GM19395 (cell line): ENCODE measurements at regions not wholly inside any gene's neighbourhood (a gene's known extent, or its start where the extent isn't known, plus 50 kb on each side); places are given as distances from the start of the nearest gene placed in this dataset.

Experiments
- ATAC-seq: cut with Tn5 transposase; IDR thresholded peaks from one replicate; pipeline ENCODE4 v1.9.1; 2021; ENCODE audit warnings: mild to moderate bottlenecking, moderate library complexity; ENCODE audit not compliant: unreplicated experiment

DNA sequence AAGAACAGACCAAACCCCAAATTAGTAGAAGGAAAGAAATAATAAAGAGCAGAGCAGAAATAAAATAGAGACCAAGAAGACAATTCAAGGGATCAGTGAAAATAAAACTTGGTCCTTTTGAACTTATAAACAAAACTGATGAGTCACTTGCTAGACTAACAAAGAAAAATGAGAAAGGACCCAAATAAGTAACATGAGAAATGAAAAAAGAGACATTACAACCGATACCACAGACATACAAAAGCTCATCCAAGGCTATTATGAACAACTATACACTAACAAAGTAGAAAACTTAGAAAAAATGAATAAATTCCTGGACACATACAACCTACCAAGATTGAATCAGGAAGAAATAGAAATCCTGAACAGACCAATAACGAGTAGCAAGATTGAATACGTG lies 414.5 kb downstream of the HTR7 start:
- ATAC-seq, result no peak

DNA sequence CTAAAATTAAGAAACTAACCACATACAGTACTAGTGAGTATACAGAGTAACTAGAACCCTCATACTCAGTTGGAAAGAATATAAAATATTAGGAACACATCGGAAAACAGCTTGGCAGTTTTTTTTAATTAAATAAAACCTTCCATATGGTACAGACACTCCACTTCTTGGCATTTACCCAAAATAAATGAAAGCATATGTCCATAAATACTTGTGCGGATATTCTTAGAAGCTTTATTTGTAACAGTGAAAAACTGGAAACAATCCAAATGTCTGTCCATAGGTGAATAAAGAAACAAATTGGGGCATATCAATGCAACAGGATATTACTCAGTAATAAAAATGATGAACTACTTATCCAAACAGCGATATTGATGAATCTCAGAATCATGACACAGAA lies 410.0 kb downstream of the HTR7 start:
- no peak for ATAC-seq

DNA sequence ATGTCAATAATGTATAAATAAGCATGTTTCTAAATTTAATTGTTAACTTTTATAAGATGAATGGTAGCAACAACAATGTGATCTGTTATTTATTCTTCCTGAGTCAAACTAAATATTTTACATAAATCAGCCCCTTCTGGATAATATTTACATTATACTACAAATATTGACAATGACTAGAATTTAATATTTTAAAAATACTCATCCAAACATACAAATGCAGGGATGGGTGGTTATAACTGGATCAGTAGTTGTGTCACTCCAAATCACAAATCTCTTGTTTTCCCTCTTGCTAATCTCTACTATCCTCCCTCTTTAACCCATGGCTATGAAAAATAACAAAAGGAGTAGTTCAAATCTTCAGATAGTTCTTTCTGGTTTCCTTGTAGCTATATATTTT lies 407.0 kb downstream of the HTR7 start:
- ATAC-seq, result no peak

DNA sequence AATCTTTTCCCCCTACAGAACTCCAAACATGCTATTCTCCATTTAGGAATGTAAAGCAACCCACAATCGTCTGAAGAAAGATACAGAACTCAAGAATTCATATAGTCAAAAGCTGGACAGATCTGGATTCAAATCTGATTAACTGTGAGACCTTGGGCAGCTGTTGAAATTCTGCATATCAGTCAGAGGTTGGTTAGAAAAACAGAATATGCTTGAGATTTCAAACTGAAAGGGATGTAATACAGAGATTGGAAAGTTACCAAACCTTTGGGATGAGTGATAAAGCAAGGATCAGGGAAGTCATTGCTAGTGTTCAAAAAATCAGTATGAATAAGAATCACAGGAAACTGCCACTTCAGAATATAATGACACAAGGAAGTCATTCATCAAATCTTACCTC lies 406.6 kb downstream of the HTR7 start:
- no peak for ATAC-seq

DNA sequence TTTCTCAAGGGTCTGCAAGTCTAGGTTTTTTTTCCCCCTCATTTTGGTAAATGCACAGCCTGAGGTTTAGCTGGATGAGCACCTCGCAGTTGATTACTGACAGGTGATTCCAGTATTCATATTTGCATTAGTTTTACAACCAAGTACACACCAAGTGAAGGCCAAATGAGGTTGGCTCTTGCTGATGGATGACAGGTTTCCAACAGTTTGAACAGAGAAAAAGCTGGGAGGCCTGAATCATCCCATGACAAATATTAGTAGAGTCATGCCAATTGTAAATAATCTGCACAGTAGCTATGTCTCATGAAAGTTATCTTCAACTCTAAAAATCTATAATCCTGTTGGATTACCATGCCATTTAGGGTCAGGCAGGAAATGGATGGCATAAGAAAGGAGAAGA lies 399.8 kb downstream of the HTR7 start:
- ATAC-seq, result no peak

DNA sequence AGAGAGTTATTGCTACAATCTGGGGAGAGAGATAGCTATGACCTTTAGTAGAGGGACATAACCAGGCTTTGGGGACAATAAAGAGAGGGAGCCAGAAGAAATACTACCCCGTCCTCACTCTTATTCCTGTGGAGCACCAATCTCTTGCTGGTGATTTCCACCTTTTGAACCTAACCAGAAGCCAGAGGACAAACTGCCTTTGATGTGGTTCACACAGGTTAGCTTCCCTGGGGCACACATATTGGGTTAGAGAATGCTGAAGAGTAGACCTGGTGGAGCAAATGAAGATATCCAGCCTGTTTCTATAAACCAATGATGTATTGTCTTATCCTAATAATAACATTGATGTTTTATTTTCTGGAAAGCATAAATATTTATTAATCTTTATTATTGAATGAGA lies 399.3 kb downstream of the HTR7 start:
- no peak for ATAC-seq

DNA sequence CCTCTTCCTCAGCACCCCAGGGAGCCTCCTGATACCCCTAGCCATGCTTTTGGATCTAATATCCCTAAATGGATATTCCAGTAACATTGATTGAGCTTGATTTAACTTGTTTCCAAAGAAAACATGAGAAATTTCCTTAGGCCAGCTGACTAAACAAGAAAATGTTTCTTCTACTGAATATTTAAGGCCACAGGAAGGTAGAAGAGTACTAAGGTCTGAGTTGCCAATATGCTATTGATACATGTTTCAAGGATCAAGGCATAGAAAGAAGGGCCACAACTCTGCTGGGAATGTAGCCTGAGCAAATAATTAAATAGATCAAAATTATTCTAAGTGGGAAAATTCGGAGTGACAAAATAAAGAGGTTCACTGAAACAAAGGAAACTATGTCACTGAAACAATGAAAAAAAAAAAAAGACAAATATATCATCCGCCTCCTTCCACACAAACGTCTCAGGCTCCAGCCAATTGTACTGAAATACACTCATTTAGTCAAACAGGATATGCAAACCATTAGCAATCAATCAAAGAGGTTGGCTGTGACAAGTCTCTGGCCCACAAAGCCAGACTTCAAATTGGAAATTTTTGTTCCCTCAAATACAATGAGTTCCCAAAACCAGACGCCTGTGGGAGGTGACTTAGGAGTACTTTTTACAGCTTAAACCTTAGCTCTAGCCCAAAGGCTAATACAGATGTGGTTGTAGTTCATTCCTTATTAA lies 396.2 kb downstream of the HTR7 start:
- no peak for ATAC-seq

DNA sequence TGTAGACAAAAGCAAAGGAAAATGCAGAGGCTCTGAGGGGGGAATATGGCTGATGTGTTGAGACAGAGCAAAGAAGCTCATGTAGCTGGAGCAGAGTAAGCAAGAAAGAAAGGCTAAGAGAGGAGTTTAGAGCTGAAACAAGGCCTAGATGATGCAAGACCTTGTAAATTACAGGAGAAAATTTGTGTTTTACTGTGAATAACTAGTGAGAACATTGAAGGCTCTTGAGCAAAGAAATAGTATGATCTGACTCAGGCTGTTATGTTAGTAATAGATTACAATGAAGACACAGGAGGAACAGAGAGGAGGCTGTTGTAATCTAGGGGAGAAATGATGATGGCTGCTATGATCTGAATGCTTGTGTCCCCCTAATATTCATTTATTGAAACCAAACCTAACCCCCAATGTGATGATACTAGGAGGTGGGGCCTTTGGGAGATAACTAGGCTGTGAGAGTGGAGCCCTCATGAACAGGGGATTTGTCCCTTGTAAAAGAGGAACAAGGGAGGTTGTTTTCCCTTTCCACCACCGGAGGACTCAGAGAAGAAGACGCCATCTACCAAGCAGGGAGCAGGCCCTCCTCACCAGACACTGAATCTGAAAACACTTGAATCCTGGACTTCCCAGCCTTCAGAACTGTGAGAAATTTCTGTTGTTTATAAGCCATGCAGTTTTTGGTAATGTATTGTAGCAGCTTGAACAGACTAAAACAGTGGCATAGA lies 394.9 kb downstream of the HTR7 start:
- ATAC-seq, result no peak

DNA sequence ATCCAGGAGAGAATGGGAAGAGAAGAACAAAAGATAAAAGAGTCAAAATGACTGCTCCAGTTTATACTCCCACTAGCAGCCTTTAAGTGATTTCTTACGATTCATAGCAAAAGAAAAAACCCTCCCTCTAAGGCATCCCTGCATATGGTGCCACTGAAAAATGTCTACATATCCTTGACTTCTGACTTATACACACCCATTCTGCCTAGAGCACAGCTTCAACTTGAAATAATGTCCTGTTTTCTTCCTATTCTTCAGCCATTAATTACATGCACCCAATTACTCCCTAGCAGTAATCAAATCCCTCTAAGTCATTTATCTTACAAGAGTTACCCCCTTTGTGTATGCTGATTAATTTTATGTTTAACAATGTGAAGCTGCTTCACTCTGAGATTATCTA lies 393.5 kb downstream of the HTR7 start:
- no peak for ATAC-seq

DNA sequence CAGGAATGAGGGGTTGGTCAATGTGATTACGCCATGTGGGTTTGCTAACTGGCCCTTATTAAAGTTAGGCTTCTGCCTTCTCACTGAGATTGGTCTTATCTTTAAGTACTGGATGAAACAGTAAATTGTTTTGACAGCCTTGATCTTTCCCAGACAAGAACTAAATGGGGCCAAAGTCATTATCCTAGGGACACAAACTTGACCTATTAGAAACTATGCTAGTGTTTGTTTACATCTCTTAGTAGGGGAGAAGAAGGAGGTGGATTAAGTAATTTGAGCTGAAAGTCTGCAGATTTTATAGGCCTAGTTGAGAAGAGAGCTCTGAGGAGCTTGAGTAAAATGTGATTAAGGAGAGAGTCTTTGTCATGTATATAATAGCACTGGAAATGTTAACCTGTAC lies 386.9 kb downstream of the HTR7 start:
- ATAC-seq, result no peak

DNA sequence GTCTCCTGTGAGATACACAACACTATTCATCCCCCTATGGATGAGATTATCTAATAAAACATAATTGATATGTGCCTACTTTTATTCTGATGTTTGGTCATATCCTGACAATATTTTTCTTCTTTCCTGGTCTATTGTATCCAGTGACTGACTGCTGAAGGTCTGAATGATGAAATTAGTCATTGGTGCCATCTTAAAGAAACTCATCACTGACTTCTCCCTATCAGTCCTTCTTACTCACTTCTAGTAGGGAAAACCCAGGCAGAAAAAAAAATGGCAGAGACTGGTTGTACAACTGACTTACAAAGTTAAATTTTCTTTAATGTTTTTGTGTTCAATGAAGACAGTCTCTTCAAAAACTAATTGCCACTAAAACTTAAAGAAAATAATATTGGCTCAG lies 377.4 kb downstream of the HTR7 start:
- ATAC-seq, result no peak

DNA sequence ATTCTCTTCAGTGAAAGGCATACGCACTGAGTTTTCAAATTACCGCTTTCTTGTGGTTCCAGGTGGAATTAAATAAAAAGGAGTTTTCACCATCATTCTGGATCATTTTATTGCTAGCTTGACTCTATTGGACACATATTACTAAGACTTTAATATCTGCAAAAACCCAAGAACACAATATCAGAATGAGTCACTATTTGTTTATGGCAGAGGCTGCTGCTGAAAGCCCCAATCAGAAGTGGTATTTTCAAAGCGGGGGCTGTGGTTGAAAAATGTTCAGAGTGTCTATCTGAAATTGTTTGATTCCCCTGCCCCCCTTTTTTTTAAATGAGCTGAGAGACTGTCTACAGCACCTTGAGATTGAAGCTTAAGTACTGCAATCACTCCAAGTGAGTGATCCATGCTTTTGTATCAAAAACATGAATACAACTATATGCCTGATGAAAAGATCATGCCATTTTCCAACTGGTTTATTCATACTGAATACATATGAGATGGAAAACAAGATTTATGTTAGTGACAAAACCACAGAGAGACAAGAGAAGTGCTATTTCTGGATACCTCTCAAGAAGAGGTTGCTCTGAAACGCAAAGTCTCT lies 376.4 kb downstream of the HTR7 start:
- ATAC-seq, result no peak

DNA sequence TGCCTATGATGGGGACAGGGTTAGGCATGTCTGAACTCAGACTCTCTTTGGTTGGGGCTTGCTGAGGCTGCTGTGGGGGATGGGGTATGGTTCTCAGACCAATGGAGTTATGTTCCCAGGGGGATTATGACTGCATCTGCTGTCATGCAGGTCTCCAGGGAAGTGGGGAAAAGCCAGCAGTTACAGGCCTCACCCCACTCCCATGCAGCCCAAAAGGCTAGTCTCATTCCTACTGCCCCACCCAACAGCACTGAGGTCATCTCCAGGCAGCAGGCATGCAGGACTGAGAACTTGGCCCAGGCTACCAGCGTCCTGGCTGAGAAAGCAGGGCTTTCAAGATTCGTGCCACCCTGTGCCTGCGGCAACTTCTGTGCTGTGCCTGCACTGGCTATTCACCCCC lies 373.3 kb downstream of the HTR7 start:
- no peak for ATAC-seq

DNA sequence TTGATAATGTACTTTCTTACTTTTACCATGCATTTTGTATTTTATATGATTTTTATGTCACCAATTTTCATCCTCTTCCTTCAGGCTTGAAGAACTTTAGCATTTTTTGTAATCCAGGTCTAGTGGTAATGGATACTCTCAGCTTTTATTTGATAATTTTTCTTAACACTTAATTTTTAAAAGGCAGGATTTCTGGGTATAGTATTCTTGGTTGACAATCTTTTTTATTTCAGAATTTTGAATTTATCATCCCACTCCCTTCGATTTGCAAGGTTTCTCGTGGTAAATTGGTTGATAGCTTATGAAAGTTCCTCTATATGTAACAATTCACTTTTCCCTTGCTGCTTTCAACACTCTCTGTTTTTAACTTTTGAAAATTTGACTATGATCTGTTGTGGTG lies 363.7 kb downstream of the HTR7 start:
- ATAC-seq, result no peak

DNA sequence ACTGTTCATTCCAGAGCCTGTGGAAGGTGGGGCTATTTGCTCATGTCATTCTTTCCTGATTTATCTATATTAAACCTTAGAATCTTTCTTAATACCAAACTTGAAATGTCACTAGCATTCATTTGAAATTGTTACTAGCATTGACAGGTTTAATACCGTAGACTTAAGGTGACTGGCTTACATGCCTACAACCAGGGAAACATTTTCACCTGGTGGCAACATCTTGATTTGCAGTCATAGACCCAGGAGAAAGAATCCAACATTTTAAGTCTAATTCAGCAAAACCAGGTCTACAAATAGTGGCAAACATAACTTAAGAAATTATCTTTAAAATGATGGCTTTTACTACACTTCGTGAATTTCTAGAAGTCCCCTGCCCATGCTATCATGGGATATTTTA lies 353.7 kb downstream of the HTR7 start:
- ATAC-seq, result no peak

DNA sequence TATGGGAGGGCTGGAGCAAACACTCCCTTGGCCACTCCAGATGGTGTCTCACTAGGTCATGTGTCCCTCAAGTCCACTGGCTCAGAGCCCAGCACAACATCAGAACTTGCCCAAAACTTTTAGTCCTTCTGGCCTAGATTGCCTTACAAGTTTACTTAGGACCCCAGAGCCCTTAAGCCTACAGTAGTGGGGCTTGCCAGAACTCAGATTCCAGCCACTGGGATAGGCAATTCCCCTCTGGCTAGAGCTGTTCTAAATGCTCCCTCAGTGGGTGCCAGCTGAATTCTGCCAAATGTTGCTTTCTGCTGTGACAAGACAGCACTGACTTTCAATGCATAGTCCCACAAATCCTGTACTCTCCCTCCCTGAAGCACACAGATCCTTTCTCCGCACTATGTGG lies 331.1 kb downstream of the HTR7 start:
- ATAC-seq, result no peak

DNA sequence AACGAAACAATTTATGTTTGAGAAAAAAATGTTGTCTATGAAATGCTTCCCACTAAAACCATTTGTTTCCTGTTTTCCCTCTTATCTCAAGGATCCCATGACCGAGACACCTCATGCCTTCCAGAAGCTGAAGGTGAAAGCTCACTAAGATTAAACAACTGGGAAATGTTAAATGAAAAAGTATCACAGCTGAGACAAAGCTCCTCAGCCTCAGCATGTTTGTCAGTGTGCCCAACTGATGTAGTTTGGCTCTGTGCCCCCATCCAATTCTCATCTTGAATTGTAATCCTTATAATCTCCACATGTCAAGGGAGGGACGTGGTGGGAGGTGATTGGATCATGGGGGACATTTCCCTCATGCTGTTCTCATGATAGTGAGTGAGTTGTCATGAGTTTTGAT lies 327.3 kb downstream of the HTR7 start:
- ATAC-seq, result no peak

DNA sequence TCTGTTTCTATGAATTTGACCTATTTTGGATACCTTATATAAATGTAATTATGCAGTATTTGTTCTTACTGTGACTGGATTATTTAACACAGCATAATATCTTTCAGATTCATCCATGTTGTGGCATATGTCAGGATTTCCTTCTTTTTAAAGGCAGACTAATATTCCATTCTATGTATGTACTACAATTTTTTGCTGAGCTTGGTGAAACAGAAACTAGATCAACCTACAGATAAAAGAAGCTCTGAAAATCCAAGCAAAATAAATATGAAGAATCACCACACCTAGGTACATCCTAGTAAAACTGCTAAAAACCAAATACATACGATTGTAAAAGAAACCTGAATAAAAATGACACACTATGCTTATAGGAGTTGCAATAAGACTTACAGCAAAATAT lies 300.5 kb downstream of the HTR7 start:
- no peak for ATAC-seq

DNA sequence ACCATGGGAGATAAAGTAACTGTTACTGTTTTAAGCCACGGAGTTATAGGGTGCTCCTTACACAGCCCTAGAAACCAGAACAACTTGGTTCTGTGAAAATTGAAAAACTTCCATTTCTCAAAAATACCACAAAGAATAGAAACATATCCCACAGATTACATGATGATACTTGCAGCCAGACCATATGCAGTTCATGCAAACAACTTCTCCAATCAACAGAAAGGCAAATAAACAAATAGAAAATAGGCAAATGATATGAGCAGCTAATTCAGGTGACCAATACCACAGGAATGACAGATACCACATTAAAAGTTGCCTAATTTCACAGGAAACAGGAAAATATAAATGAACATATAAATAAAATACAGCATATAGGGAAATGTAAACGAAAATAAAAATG lies 297.5 kb downstream of the HTR7 start:
- no peak for ATAC-seq

DNA sequence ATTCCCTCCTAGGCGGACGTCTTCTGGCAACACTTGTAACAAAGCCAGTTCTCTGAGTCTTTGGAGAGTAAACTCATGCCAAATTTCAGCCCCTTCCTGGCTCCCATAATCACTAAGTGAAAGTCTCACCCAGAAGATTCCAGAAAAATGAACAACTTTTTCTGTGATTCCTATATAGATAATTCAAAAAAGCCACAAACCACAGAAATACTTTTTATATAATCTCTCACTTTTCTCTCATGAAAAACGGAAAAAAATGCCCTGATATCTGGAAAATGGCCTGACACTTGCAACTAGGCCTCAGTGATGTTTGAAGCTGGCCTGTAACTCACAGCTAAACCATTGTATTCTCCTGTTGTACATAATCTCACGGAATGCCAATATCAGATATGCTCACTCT lies 296.2 kb downstream of the HTR7 start:
- no peak for ATAC-seq

DNA sequence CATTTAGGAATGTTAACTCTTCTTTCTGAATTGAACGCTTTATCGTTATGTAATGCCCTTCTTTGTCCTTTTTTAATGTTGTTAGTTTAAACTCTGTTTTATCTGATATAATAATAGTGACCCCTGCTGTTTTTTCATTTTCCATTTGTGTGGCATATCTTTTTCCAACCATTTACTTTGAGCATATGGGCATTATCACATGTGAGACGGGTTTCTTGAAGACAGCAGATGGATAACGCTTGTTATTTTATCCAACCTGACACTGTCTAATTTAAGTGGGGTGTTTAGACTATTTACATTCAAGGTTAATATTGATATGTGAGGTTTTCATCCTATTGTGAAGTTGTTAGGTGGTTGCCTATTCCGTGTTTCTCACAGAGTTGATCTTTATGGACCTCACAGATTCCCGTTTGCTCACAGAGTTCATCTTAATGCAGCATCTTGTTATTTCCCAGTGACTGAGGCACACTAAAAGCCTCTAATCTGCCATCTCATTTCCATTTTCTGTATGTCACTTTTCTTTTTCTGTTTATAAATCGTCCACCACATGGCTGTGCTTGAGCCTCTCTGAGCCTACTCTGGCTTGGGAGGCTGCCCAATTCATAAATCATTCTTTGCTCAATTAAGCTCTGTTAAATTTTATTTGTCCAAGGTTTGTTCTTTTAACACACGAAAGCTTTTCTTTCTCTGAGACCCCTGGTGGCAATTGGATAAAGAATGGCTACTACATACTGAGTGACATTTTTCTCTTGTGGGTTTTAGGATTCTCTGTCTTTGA lies 286.2 kb downstream of the HTR7 start:
- no peak for ATAC-seq

DNA sequence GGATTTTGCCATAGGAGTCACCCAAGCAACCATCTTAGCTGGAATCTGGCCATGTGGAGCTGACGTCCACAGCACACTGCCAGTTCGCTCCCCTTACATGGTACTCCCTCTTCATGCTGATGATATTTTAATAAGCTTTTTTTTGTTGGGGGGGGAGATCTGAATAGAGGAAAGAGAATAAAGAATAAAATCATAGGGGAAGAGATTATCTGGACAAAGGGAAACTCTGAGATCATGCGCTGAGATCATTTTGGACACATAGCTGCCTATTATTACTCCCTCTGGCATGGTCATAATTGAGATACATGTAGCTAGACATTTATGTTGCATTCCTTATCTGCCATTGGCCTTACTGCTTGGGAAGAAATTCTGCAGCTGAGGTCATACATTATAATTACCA lies 282.7 kb downstream of the HTR7 start:
- ATAC-seq, result no peak
